GM21360 (cell line): ENCODE measurements at regions not wholly inside any gene's neighbourhood (a gene's known extent, or its start where the extent isn't known, plus 50 kb on each side); places are given as distances from the start of the nearest gene placed in this dataset.
A peak's percentile ranks its signal among the peaks of the same experiment; 100 is the strongest.

ENCODE experiments used
- ATAC-seq: cut with Tn5 transposase; IDR thresholded peaks from one replicate; pipeline ENCODE4 v1.9.1; 2021; ENCODE audit warnings: mild to moderate bottlenecking, moderate library complexity; ENCODE audit not compliant: unreplicated experiment

DNA sequence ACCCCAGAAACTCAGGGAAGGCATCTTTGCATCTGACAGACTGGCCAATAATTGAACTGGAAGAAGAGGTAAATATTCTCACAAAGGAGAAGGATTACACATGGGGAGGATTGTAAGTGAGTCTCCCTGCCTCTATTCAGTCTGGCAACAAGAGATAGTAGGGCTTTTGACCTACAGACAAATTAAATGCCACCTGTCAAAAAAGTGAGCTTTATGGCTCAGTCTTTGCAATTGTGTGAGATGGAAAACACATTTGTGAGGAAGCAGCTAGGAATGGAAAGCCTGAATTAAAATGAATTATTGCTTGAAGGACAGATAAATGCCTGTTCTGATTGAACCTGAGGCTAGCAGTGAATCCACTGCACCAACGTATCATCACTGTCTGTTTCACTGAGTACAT is 173.3 kb upstream of the GOLIM4 start:
- ATAC-seq: no peak

DNA sequence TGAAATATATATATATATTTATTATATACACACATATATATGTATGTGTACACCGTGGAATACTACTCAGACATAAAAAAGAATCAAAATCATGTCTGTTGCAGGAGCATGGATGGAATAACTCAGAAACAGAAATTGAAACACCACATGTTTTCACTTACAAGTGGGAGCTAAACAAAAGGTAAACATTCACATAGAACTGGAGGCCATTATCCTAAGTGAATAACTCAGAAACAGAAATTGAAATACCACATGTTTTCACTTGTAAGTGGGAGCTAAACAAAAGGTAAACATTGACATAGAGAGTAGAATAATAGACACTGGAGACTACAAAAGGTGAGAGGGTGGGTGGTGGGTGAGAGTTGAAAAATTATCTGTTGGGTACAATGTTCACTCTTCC is 171.5 kb upstream of the GOLIM4 start:
- no peak for ATAC-seq

DNA sequence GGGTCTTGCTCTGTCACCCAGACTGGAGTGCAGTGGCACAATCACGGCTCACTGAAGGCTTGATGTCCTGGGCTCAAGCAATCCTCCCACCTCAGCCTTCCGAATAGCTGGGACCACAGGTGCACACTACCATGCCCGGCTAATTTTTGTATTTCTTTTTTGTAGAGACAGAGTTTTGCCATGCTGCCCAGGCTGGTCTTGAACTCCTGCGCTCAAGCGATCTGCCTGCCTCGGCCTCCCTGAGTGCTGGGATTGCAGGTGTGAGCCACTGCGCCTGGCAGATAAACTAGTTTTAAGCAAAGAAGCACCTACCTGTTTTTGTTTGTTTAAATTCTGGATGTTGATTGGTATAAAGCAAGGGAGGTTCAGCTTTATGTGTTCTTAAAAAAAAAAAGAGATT is 170.6 kb upstream of the GOLIM4 start:
- ATAC-seq: no peak

DNA sequence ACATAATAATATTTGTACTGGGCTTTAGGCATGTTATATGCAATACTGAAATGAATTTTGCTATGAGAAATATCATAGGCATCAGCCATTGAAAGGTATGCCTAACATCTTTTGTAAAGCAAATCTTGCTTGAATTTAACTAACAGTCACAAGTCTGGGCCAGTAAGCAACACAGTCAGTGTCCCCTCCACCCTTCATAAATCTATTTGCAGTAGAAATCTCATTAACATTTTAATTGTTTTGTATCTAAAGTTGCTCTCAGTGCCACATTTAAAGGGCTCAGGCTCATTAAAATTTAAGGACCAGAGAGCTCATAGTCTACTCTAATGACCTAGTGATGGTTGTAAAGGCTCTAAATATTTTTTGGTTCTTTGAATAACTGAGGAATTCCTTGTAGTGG is 167.2 kb upstream of the GOLIM4 start:
- no peak for ATAC-seq

DNA sequence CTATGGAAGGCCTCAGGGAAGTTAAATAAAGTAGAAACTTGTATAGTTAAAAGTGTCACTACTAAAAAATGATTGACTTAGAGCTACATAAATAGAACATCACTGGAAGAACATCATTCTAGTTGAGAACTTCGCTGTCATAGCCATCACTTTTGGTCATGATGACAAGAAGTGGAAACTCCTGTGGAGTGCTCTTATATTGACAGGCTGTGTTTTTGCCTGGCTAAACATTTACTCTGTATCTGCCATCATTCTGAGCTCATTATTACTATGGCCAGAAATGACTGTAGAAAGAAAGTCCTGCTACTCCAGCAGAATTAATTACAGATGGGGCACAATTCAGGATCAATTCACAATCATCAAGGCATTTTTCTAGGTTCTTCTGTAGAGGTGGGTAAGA is 165.1 kb upstream of the GOLIM4 start:
- no peak for ATAC-seq

DNA sequence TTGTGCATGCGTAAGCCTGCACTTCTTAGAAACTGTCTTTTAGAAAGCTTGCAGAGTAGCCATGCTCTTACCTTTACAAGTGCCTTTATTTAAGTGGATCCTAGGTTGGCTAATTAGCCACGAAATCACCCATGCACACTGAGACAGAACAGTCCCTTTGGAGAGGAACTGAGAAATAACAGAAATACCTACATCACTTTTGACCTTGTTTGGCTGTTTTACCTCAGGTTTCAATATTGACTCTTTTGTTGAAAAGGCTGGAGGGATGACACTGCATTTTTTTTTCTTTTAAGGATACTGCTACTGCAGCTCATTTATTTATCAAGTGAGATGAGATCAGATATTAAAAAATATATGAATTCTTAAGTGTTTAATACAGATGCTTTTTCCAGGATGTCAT is 155.6 kb upstream of the GOLIM4 start:
- ATAC-seq: peak; percentile 47

DNA sequence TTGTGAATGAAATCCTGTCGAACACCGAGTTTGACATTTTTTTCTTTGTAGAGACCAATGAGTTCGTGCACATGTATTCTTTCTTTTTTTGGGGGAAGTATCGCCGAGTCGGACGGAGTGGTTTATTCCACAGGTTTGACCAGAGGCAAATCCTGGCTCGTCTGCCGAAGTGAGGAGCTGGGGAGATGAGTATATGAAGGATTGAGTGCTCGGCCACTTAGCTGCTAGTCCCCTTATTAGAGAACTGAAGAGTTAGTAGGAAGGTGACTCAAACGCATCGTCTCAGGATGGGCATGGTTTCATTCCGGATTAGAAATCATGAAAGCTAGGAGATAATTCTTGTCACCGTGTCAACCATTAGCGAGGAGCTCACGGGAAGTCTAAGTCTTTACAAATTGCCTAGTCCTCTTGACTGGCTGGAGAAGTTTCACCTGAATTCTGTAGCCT is 154.7 kb upstream of the GOLIM4 start:
- peak; percentile 23 for ATAC-seq

DNA sequence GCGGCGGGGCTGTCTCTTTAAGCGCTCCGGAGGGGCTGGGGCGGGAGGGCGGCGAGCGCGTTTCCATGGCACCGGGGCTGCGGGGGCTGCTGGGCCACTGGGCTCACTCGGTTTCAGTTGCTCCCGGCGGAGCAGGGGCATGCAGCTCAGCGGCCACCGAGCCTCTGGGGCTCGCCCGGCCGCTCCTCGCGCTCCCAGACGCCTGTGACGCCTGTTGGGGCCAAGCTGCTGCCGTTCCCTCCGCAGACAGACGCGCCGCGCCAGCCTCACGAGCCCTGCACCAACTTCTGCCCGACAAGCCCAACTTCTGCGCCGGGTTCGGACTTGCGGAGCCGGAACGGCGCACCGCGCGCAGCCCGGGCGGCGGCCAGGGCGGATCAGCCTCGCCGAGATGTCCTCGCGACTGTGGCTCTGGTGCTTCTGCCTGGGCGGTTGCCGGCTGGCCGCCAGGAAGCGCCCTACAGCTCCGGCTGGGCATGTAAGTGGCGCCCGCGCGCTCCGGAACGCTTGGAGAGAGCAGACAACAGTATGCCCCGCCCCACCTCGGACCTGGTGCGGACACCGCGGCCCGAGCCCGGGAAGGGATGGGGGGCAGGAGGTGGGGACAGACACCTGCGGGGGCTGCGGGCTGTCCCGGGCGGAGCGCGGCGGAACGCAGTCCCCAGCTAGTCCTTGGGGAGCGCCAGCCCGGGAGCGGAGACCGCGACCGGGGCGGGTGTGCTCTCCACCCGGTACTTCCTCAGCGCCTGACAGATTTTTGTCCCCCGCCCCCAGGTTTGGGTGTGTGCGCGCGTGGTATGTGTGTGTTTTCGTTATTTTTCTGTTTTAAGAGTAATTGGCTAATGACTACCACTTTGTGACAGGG is 154.1 kb upstream of the GOLIM4 start:
- ATAC-seq: peak; percentile 62

DNA sequence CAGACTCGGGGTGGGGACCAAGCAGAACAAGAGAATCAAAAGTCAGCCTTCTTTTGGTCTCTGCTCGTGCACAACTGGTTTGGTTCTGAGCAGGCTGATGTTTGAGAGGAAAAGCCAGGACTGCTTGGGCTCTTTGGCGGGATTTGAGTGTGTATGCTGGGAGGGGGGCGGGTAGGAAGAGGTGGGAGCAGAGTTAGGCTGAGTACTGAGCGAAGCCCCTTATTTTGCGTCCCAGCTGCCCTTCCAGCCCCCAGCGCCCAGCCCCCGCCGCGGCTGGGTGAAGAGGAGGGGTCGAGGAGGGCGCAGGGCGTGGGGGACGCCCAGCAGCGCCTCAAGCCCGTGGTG is 153.5 kb upstream of the GOLIM4 start:
- ATAC-seq: no peak

DNA sequence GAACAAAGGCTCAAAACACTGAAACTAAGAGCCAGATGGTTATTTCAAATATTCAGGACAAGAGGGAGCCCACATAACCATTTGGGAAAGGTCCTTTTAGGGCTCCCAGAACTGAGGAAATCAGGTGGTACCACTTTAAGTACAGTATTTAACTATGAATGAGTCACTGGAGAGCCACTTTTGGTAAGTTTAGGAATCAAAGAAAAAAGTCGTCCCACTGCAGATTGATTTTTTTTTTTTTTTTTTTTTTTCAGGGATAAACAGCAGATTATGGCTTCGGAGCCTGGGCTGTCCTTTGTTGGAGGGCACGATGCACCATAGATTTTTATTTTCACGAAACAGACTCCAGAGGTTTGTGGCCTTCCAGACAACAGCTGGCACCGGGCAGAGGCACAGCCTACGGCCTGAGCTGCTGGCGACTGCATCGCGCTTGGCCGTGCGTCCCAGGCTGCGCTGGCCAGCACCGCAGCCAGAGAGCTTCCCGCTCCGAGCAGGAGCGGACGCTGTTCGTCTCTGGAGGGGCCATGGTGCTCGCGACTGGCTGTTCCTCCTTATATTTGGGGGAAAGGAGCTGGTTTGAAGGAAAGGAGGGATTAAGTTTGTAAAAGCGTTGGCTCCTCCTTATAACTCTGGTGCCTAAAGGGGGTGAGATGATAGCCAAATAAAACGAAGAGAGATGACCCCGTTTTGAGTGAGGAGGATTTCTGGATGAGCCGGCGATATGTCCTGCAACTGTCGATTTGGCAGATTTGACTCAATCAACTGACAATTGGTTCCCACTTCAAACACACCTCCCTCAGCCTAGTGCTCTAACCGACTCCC is 152.9 kb upstream of the GOLIM4 start:
- ATAC-seq: peak; percentile 6

DNA sequence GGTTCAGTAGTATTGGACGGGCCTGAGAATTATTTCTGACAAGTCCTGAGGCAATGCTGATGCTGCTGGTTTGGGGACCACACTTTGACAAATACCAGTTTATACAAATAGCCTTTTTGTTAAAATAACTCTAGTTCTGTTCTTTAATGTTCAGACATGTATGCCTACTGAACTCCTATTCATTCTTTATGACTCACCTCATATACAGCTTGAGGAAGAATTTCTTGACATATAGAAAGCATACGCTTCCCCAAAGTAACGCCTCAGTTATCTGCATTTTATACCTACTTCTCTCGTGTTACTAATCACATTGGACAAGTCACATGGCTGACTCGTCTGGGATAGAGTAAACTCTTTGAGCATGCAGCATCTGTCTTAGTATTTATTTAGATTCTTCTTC is 145.4 kb upstream of the GOLIM4 start:
- ATAC-seq: no peak

DNA sequence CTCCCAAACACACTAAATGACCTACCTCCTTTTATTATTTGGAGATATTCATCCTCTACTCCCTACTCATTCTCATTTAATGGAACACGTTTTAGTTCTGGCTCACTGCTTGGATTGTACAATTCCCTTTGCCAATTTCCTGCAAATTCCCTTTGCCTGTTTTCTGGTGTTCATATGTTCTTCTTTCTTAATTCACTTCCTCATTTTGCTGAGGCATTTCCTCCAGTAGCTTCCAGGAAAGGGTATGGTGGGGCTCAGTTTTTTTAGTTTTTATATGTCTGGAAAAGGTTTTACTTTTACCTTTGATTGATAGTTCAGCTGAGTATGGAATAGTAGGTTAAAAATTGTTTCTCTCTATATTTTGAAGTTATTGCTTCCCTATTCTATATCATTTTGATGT is 143.6 kb upstream of the GOLIM4 start:
- no peak for ATAC-seq

DNA sequence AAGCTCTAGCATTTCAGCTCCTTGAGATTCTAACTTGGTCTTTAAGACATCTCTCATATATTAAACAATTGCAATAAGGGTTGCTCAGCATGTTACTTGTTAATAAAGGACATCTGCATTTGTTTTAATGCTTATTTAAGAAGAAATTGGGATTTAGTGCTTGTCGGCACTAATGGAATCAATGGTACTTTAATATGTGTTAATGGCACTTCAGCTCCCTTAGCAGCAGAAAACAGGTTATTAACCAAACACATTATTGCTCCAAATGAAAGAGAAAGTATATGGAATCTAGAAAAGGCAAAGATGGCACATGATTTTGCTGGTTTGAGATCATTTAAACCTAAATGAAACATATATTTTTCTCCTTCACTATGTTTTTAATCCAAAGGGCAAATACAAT is 137.3 kb upstream of the GOLIM4 start:
- ATAC-seq: no peak

DNA sequence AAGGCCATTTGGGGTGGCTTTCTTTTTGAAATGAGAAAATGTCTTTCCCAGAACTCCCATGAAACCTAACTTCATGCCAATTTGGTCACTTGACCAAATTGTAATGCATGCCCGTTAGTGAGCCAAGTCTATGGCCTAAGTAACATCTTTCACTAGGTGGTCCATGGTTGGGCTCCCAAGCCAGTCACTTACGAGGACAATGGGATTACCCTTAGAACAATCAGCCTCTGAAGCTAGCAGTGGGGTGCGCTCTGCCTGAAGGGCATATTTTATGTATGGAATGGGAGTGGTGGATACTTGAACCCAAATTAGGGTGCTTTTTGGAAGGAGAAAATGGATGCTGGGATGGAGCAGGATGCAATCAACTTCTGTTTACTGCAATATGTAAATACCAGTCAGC is 127.4 kb upstream of the GOLIM4 start:
- ATAC-seq: no peak

DNA sequence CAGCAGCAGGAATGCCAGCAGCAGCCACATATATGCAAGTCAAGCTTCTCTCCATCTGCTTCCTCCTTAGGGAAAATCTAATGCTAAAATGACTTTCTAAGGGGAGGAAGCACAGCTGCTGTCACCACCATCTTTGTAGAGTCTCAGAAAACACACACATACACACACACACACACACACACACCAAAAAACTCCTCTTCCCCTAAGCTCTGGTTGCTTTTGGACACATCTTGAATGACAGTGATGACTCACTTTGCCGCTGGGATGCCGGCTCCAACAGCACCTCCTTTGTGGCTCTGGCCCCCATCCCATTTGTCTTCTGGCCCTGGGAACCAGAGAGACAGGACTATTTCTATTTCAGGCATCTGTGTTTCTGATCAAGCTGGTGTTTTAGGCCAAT is 124.8 kb upstream of the GOLIM4 start:
- no peak for ATAC-seq

DNA sequence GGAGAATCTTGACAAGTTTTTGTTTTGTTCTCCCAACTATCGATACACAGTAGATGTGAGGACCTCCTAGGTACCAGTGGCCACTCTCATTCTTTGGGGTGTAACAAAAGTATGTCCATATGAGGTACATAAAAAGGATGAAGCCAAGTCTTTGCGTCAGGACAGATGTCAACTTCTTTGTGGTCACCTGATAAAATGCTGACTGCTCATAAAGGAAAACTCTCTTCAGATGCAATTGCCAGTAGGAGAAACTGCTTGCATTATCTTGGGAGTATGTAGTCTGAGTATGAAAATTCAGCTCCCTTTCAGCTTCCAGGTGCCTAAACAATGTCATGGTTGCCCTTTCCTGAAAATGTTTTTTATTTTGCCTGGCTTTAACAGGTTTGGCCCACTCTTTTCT is 123.8 kb upstream of the GOLIM4 start:
- no peak for ATAC-seq

DNA sequence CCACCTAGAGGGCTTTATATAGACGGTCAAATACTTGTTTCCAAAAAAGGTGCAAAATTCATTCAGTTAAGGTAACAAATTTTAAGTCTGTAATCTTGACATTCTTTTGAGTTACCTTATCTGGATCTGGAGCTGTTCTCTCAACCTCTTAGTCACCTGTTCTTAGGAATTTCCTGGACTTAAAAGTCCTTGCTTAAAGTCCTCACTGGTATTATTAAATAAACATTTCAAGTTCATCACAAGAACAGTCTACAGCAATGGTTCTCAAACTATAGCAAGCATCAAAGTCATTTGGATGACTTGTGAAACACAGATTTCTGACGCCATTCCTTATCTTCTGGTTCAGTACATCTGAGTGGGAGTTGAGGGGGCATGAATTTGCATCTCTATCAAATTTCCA is 122.9 kb upstream of the GOLIM4 start:
- ATAC-seq: no peak

DNA sequence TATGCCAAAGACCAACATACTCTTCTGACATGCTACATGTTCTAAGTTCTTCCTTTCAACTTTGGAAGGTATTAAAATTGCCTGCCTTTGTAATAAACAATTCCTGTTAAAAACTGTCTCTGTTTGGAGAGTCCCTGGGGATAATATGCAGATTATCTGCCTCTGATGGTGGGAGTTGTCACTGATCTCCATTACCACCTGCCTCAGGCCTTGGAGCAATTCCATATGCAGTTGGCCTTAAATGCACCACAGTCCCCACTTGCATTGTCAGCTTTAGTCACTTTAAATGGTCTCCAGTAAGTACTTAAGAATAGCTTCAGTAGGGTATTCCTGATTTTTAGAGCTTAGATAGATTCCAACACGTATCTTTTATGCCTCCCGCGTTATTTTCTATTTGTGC is 121.1 kb upstream of the GOLIM4 start:
- no peak for ATAC-seq

DNA sequence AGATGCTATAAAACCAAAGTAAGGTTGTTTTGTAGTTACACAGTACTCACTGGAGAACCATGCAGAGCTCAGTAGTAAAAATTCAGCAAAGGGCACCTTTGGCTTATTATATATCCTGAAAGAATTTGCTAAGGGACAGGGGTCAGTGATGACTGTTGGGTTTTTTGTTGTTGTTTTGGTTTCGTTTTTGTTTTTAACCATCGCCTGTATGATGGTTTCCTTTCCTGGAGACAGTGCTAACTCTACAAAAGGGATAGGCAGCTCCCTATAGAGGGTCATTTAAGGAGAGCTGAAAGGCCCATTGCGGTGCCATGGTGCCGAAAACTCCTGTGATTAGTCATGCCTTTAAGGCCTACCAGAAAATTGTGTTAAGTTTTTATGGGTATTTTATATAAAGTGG is 118.2 kb upstream of the GOLIM4 start:
- ATAC-seq: peak; percentile 84

DNA sequence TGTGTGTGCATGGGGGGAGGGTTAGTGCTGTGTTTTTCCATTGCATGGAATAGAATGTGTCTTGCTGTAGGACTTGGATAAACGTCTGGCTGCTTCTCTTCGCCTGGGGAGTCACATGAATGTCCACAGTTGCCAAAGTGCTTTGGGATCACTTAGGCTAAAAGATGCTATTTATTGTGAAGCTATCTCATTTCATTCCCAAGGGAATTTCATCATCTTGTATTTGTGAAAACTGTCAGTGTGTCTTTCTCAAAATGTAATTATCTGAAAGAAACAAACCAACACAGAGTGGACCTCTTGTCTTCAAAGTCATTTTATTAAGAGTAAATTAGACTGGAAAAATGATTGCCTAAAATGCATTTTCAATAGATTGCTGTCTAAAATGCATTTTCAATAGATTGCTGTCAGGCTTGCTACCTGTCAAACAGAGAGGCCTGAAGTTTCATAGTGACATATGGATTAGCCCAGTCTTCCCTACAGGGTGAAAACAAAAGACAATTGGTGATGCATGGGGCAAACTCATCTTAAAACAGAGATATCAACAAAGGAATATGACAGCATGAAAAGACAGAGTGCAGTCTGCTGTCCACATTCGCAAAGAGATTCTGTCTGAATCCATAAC is 117.1 kb upstream of the GOLIM4 start:
- ATAC-seq: no peak

DNA sequence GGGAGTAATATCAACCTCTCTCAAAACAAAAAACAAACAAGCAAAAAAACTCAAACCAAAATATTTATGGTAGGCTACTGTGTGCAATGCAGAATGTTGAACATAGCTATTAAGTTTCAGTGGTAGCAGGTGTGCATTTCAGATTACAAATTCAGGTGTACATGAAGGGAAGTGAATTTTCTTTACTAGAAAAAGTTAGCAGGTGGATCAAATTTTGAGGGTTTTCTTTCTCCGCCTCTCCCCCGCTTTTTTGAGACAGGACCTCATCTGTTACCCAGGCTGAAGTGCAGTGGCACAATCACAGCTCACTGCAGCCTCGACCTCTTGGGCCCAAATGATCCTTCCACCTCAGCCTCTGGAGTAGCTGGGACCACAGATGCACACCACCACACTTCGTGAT is 109.7 kb upstream of the GOLIM4 start:
- ATAC-seq: no peak

DNA sequence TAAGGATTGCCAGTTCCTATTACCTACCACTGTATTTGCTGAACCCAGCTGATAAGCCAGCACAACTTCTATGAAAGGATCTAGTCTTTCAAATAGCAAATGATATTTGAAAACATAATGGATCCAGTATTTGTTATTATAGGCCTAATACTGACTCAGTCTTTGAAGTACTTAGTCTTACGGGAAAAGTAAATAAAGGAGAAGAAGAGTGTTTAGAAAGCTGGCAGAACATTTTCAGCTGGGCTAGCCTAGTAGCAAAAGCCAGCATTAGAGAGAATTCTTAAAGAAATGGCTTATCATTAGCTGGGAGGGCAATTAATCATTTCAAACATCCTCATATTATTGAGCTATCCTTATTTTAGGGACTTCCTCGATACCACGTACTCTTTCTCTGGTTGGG is 101.4 kb upstream of the GOLIM4 start:
- no peak for ATAC-seq
